ENCODE measurements at regions not wholly inside any gene's neighbourhood (a gene's known extent, or its start where the extent isn't known, plus 50 kb on each side); places are given as distances from the start of the nearest gene placed in this dataset.
"Not testable (repeated sequence)": the region's sequence is repeated elsewhere in the genome, so short reads cannot be mapped to it uniquely, and the experiment has no call there.

GRCh38 chr2:87440650-87441049, 307.2 kb upstream of the PLGLB2 start:
- TF ChIP-seq CTCF, POLR2A, EP300, POLR2AphosphoS5 (IDR thresholded peaks at IDR 0.05): not testable (repeated sequence)
